T-helper 2 cell (primary cell): ENCODE measurements at regions not wholly inside any gene's neighbourhood (a gene's known extent, or its start where the extent isn't known, plus 50 kb on each side); places are given as distances from the start of the nearest gene placed in this dataset.
"Not testable (repeated sequence)": the region's sequence is repeated elsewhere in the genome, so short reads cannot be mapped to it uniquely, and the experiment has no call there.

Experiments used
- DNase-seq, 5 experiments: peaks; one replicate each; pipeline versions ENCODE4 v3.0.0 to v3.0.0-alpha.2; 2012 to 2022

DNA sequence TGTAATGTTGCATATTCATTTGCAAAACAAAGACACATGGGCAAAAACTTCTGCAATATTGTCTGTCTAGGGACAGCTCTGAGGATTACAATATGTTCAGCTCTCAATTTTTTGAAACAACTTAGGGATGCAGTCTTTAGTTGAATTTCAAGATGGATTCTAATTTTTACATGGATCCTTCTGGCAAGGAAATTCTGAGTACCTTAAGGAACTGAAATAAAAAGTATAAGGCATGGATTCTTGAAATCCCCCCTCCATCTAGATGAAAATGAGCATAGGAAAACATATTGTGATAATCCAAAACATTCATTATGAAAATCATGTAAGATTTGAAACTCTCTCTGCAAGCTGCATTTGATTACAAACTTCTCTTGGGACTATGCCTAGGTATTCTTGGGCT, 568.6 kb downstream of the CETN3 start:
- DNase-seq = no peak

DNA sequence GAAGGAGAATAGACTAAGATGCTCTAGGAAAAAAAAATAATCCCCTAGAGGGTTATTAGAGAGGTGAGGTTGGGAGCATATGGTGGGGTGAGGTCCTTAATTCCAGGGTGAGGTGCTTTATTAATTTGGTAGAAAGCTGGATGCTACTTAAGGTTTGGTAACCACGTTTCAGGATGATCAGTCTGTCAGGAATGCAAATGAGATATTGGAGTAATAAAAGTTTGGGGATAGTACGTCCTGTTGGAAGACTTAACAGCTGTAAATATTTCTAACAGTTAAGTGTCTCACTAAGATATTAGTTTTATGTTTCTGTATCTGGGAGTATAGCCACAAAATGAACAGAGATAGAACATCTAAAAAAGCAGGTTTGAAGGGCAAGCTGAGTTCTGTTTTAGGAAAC, 578.9 kb downstream of the CETN3 start:
- DNase-seq = no peak

DNA sequence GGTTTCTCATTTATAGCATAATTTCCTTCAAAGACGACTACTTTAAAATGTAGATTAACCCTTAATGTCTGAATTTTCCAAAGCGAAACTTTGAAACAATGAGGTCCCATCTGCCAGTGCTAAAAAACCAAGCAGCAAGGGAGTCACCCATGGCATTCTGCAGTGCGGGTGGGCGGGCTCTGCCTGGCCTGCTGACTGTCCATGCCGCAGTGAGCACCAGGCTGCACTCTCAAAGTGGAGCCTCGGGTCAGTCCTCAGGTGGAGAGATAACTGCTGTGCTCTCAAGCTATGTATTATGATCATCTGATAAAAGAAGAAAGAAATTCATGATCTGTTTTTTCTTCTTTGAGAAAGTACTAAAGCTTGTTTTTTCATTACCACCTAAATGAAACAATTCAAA, 581.6 kb downstream of the CETN3 start:
- DNase-seq = no peak

GRCh38 chr5:89827359-89827758, 582.2 kb downstream of the CETN3 start:
- no peak for DNase-seq

- DNase-seq = no peak
These were observed 582.6 kb downstream of the CETN3 start for GRCh38 chr5:89826938-89827337.

DNA sequence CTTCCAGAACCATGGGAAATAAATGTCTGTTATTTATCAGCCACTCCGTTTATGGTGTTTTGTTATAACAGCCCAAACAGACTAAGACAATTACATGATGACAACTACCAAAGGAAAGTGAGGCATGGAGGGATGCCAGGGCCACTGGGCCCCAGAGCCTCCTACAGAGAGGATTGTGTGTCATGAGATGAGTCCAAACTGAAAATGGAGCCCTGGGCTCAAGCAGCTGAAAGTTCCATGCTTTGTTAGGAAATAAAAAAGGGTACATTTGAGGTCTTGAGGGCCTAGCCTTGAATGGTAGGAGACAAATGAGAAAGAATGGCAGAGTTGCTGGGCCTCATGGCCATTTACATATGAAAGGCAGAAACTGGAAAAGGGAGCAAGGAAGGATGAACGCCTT, 586.5 kb downstream of the CETN3 start:
- DNase-seq = no peak

GRCh38 chr5:89817841-89818240, 591.7 kb downstream of the CETN3 start:
- DNase-seq = no peak

DNA sequence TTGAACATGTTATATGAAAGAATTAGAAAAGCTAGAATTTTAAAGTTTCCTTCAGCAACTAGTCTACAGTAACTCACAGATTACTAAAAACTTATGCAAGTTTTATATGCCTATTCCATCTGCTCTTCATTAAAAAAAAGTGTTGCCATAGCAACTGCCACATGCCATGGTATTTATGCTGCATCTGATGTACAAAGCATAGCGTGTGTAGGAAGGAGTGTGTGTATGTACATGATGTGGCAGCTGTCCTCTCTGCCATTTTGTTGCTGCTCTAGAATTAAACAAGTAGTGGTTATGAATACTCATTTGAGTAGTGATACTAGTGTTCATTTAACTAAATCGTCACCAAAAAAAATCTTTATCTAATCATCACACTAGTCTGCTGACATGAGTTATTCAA, 593.5 kb downstream of the CETN3 start:
- peak in 1 of 5 experiments; percentile 27 for DNase-seq

GRCh38 chr5:89800735-89801134, 608.8 kb downstream of the CETN3 start:
- DNase-seq = not testable (repeated sequence)

DNA sequence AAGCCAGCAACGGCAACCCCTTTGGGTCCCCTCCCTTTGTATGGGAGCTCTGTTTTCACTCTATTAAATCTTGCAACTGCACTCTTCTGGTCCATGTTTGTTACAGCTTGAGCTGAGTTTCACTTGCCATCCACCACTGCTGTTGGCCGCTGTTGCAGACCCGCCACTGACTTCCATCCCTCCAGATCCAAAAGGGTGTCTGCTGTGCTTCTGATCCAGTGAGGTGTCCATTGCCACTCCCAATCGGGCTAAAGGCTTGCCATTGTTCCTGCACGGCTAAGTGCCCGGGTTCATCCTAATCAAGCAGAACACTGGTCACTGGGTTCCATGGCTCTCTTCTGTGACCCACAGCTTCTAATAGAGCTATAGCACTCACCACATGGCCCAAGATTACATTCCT, 615.1 kb downstream of the CETN3 start:
- not testable (repeated sequence) for DNase-seq

DNA sequence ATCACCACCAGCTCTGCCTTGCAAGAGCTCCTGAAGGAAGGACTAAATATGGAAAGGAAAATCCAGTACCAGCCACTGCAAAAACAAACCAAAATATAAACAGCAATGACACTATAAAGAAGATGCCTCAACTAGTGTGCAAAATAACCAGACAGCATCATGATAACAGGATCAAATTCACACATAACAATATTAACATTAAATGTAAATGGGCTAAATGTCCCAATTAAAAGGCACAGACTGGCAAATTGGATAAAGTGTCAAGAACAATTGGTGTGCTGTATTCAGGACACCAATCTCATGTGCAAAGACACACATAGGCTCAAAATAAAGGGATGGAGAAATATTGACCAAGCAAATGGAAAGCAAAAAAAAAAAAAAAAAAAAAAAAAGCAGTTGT, 629.8 kb downstream of the CETN3 start:
- DNase-seq = not testable (repeated sequence)

DNA sequence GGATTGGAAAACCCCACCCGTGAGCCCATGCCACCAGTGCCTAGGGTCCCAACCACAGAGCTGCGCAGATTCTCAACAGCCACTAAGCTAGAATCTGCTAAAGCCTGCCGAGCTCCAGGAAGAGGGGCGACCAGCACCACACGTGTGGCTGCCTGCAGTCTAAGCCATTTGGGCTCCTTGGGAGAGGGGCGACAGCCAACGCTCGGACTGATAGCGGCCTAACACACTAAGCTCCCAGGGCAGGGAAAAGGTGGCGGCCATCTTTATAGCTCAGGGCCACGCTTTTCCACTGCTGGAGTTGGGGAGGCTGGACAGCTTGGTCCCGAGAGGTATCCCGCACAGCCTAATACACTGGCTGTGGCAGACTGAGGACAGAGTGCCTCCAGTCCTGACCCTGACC, 631.8 kb downstream of the CETN3 start:
- DNase-seq = no peak

DNA sequence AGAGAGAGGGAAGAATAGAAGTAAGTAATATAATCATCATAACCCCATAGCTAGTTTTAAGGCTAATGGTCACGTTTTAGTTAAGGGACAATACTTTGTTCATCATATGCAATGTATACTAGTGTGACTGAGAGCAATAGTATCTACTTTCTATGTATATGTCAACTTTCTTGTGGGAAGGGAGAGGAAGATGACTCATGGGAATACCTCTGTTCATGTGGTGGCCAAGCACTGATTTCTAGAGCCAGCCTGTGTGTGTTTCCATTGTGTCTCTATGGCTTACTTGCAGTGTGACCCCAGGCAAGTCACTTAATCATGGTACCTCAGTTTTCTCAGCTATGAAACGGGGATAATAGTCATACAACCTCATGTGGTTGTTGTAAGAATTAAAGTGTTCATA, 639.6 kb downstream of the CETN3 start:
- no peak for DNase-seq

GRCh38 chr5:89759802-89760201, 649.8 kb downstream of the CETN3 start:
- DNase-seq = no peak

DNA sequence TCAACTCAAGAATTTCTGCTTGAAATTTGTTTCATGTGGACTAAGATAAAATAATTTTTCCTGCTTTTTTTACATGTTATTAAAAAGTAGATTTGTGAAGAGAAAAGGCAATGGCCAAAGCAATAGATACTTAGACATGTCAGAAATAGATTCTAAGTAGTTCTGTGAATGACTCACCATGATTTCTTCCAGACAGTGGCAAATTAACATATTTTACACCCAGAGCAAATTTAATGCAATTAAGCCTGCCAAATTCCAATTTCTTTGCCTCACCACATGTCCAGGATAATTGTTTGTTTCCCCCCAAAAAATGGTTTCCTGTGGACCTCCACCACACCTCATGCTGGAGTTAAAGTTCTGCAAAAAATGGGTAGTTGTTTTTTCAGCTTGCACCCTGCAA, 651.4 kb downstream of the CETN3 start:
- no peak for DNase-seq

- DNase-seq = no peak
These were observed 652.6 kb downstream of the CETN3 start for GRCh38 chr5:89756955-89757354.

GRCh38 chr5:89755024-89755423, 654.5 kb downstream of the CETN3 start:
- no peak for DNase-seq

GRCh38 chr5:89735082-89735481, 674.5 kb downstream of the CETN3 start:
- DNase-seq = no peak

- no peak for DNase-seq
These were observed 675.8 kb downstream of the CETN3 start for GRCh38 chr5:89733772-89734171.

DNA sequence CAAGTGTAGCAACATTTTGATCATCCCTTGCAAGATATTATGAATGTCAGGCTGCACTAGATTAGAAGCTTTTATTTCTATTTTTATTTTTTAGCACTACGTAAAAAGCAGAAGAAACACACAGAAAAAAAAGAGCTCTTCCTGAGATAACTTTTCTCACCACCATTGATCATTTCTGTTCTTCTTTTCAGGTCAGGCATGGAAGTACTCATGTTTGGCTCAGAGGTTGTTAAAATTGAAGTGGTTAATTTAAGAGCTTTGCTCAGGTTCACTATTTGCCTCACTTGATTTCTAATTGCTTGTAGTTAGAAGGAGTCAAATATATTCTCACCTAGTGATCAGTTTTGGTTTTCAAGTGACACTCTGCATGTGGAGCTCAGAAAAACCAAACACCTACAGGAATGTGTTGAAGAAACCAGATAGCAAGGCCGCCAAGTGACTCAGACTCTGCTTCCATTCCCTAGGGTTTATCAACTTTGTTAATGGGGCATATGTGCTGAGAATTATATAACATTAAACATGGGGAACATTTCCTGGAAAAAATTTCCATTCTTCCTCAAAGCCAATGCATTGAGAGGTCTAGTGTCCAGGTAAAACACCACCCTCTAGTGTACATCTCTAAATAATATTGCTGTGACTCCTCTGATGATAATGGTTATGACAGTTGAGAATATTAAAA, 679.8 kb downstream of the CETN3 start:
- DNase-seq = no peak

DNA sequence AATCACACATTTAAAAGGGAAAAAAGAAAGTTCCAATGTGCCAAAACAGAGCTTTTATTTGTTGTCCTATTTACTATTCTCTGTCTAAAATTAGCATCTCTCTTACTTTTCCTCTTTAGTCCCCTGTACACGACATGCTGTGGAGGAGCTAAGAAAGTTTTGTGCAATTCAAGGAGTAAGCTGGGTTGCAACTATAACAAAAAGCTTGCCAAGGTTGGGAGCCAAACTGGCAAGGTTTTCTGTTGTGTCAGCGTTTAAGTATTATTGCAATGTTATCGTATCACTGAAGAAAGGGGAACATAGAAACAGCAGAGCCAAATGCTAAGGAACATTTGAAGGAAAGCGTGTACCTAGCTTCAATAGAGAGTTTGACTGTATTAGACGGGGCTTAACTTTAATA, 680.8 kb downstream of the CETN3 start:
- no peak for DNase-seq

DNA sequence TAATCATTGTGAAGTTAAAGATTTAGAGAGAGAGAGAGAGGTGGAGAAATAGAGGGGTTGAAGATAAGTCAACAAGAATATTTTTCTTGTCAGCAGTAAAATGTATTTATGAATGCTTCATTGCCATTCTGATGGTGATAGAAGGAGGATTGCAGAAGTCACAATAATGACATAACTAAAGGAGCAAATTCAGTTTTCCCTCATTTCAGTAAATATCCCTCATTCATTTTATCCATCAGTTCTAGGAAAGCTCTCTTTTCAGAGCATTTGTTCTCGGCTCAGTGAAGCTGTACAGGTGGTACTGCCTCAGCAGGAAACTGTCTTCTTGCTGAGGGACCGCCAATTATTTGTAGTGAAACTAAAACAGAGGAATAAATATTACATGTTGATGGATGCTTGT, 681.4 kb downstream of the CETN3 start:
- DNase-seq = no peak

DNA sequence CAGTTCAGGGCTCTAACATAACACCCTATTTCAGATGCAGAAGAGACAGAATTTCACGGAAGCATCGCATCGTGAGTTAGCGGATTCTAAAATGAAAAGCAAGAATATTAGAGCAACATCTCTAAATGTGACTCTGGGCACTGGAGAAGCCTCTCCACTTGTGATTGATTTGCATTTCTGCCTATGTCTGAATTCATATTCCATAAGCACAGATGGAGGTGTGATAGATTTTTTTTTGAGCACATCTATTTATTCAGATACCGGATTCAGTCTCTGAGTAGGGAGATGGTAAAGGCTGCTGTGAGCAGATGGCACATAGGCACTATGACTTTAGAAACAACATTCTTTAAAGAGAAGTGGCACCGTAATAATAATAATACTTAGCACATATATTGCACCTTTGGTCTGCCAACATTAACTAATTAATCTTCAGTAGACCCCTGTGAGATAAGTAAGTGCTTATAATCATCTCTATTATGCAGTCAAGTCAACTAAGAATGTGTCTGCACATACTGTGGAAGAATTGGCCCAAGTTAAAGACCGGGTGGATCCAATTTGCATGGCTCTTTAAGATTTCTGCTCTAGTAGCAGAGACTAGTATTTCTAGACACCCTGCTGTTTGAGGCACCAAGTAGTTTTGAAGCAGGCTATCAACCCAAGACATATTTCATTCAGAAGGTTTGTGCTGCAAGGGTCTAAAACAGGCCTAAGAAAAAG, 685.0 kb downstream of the CETN3 start:
- DNase-seq = no peak

GRCh38 chr5:89723907-89724306, 685.6 kb downstream of the CETN3 start:
- no peak for DNase-seq

GRCh38 chr5:89722538-89722937, 687.0 kb downstream of the CETN3 start:
- DNase-seq = no peak
